Uterus (tissue), 3 donors: ENCODE measurements at regions not wholly inside any gene's neighbourhood (a gene's known extent, or its start where the extent isn't known, plus 50 kb on each side); places are given as distances from the start of the nearest gene placed in this dataset.
A peak's percentile ranks its signal among the peaks of the same experiment; 100 is the strongest.

Source experiments
- DNase-seq, 2 donors: peaks; one replicate each; pipeline ENCODE4 v3.0.0-alpha.2; 2019 to 2020
- H3K27ac ChIP-seq, 2 donors: fragments of 200-600 bp; sonication (generic); 1 replicate in 1 of 2; 2 replicates in 1 of 2; pipeline ENCODE4 v1.5.1; 2016 to 2018
- H3K27me3 ChIP-seq, 2 donors: fragments of 200-600 bp; sonication (generic); one replicate each; pipeline ENCODE4 v1.5.1; 2018 to 2019; ENCODE audit warnings: control low read depth in 1 of 2
- H3K36me3 ChIP-seq, 2 donors: fragments of 200-600 bp; sonication (generic); one replicate each; pipeline ENCODE4 v1.5.1; 2019; ENCODE audit warnings: control low read depth in 1 of 2
- H3K4me1 ChIP-seq, 2 donors: fragments of 200-600 bp; sonication (generic); one replicate each; pipeline ENCODE4 v1.5.1; 2018 to 2019; ENCODE audit warnings: control low read depth in 1 of 2
- H3K4me3 ChIP-seq, 2 donors: fragments of 200-600 bp; sonication (generic); 1 replicate in 1 of 2; 2 replicates in 1 of 2; pipeline ENCODE4 v1.5.1; 2018 to 2019; ENCODE audit warnings: mild to moderate bottlenecking in 1 of 2
- H3K9me3 ChIP-seq, 2 donors: fragments of 200-600 bp; sonication (generic); one replicate each; pipeline ENCODE4 v1.5.1; 2019; ENCODE audit warnings: control low read depth in 1 of 2
- POLR2A ChIP-seq, 2 donors: fragments of 450-650 bp; IDR thresholded peaks; one replicate each; pipeline ENCODE4 v1.6.1; 2016; ENCODE audit warnings: antibody characterized with exemption in 2 of 2, mild to moderate bottlenecking in 1 of 2, moderate library complexity in 1 of 2
- intact Hi-C: fragments of 100-400 bp; cut with DNase I; formaldehyde crosslinking; loops from one replicate; pipeline ENCODE4 v1.15.1; 2023; ENCODE audit warnings: low total_unique reads
- TF ChIP-seq, protein P1 (sequence below), 4 experiments: fragments of 200-600 bp in 2 of 4; fragments of 450-650 bp in 2 of 4; sonication (generic) in 2 of 4; IDR thresholded peaks; one replicate each; pipeline ENCODE4 v1.5.1; 2016 to 2019; ENCODE audit warnings: antibody characterized with exemption in 4 of 4, mild to moderate bottlenecking in 2 of 4, moderate library complexity in 1 of 4
- donor health status: DM: yes; HTN: yes; CAD: no.

DNA sequence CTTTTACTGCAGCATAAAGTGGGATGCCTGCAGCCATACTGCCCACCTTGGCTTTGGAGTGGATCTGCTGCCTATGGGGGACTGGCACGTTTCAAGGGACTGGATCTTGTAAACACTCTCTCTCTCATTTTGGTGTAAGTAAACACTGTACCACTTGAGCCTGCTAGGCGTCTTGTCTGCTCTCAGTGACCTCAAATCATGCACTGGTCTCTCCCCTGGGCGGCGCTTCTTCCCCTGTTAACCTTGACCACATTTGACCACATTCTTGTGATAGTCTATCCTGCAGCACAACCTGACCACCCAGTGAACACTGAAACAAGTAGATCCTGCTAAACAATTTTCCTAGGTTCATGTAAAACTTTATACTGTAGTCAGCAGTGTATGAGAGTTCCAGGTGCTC lies 82.6 kb upstream of the HNMT start:
- no peaks in the 10 kb centered on the region for H3K36me3 ChIP-seq
- H3K4me3 ChIP-seq: no peak overlapping the region
- peaks cover 0 to 2% of the 10 kb centered on the region in 2 donors for H3K9me3 ChIP-seq
- H3K27me3 ChIP-seq: no peaks in the 10 kb centered on the region
- intact Hi-C loops: no loop called here
- H3K27ac ChIP-seq: no peak overlapping the region
- TF ChIP-seq POLR2A (IDR thresholded peaks at IDR 0.05): no peak
- TF ChIP-seq, protein P1, sequence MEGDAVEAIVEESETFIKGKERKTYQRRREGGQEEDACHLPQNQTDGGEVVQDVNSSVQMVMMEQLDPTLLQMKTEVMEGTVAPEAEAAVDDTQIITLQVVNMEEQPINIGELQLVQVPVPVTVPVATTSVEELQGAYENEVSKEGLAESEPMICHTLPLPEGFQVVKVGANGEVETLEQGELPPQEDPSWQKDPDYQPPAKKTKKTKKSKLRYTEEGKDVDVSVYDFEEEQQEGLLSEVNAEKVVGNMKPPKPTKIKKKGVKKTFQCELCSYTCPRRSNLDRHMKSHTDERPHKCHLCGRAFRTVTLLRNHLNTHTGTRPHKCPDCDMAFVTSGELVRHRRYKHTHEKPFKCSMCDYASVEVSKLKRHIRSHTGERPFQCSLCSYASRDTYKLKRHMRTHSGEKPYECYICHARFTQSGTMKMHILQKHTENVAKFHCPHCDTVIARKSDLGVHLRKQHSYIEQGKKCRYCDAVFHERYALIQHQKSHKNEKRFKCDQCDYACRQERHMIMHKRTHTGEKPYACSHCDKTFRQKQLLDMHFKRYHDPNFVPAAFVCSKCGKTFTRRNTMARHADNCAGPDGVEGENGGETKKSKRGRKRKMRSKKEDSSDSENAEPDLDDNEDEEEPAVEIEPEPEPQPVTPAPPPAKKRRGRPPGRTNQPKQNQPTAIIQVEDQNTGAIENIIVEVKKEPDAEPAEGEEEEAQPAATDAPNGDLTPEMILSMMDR (IDR thresholded peaks at IDR 0.05): no peak
- no peak for DNase-seq
- no peaks in the 10 kb centered on the region for H3K4me1 ChIP-seq

DNA sequence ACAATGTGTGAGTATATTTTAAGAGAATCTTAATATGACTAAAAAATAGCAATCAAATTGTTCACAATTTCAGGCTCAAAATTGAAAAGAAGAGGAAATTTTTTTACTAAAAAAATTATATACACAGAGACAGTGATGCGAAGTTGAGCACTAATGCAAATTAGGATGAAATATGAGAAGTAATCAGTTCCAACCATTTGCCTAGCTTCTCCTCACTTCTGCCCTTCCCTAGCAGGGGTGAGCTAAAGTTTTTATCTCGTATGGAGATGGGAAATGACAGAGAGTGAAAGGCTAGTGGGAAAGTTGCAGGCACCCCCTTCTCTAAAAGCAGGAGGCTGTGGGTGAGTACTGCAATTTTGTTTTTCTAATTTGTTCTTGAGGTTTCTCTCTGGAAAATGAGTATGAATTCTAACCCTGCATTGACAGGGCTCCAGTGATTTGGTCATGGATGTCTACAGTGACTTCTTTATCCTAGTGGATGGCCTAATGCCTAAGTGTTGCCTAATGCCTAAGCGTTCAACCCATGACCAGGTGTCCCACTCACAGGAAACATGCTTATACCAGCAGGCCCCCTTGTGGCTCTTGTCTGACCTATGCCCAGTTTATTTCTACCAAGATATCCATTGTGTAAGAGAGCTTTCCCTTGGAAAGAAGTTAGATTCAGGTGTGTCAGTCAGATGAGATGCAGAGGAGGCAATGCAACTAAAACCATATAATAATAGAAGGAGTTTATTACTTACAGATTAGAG lies 78.0 kb upstream of the HNMT start:
- Histone ChIP-seq H3K27ac (no peak overlapping the region), H3K36me3 (no peaks in the 10 kb centered on the region), H3K4me1 (no peaks in the 10 kb centered on the region), H3K4me3 (no peak overlapping the region), H3K27me3 (no peaks in the 10 kb centered on the region), H3K9me3 (peaks cover 0 to 2% of the 10 kb centered on the region in 2 donors)
- intact Hi-C loops: no loop called here
- no peak for DNase-seq
- TF ChIP-seq POLR2A (IDR thresholded peaks at IDR 0.05): no peak
- TF ChIP-seq, protein P1 (IDR thresholded peaks at IDR 0.05): no peak

DNA sequence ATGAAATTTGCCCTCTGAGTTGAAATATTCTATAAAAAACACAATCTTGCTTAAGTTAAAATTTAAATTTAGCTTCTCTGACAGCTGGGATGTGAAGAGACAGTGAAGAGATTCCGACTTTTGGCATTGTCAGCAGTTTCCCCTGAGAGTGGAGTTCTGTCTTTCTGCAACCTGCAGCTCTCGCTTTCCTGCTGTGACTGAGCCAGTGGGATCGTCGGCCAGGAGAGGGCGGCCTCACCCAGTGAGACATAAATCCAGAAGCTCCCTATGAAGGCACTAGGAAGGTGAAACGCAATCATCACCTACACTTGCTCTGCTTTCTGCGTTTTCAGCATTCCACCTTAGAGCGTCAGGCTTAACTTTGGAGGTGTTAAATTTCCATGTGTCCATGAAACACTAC lies 75.4 kb upstream of the HNMT start:
- Histone ChIP-seq H3K4me1 (no peaks in the 10 kb centered on the region), H3K27ac (no peak overlapping the region), H3K4me3 (no peak overlapping the region), H3K9me3 (no peaks in the 10 kb centered on the region), H3K36me3 (no peaks in the 10 kb centered on the region), H3K27me3 (no peaks in the 10 kb centered on the region)
- DNase-seq: no peak
- intact Hi-C loops: no loop called here
- TF ChIP-seq, protein P1 (IDR thresholded peaks at IDR 0.05): peak in 2 of 4 experiments; percentile 21 to 22
- TF ChIP-seq POLR2A (IDR thresholded peaks at IDR 0.05): no peak

DNA sequence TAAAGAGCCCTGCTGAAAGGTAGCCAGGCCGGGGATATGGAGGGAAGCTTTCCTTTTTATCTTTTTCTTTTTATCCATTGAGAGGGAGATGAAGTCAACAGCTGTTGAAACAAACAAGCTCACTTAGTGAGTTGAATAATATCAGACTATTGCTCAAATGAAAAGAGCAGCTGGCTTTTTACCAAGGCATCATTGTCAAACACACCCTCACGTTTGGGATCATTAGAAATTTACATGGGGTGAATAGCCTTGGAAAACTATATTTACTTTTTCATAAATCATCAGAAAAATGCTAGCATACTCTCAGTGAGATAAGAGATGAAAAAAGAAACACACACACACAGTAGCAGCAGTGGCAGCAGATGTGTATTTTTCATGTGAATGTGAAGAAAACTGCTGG lies 71.5 kb upstream of the HNMT start:
- Histone ChIP-seq H3K27ac (no peak overlapping the region), H3K36me3 (no peaks in the 10 kb centered on the region), H3K27me3 (no peaks in the 10 kb centered on the region), H3K4me1 (no peaks in the 10 kb centered on the region), H3K9me3 (no peaks in the 10 kb centered on the region), H3K4me3 (no peak overlapping the region)
- no peak for DNase-seq
- TF ChIP-seq, protein P1 (IDR thresholded peaks at IDR 0.05): no peak
- TF ChIP-seq POLR2A (IDR thresholded peaks at IDR 0.05): no peak
- intact Hi-C loops: no loop called here

DNA sequence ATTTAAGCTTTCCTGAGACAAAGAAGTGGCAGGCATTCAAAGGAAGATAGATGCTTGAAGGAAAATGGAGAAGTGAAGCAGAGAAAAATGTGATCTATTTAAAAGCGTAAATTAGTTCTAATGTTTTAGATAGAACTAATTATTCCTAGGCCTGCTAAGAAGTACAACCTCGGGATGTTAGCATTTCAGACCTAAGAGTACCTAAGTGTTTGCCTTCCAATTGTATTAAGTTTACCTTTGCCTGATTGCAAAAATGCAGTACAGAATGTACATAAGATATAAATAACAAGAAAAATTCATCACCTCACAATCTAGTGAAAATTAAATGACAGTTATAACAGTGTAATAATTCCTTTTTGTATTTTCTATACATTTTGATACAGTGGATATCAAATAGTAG lies 71.1 kb upstream of the HNMT start:
- no peak for DNase-seq
- no peaks in the 10 kb centered on the region for H3K9me3 ChIP-seq
- intact Hi-C loops: no loop called here
- no peaks in the 10 kb centered on the region for H3K4me1 ChIP-seq
- TF ChIP-seq POLR2A (IDR thresholded peaks at IDR 0.05): no peak
- no peak overlapping the region for H3K4me3 ChIP-seq
- no peak overlapping the region for H3K27ac ChIP-seq
- no peaks in the 10 kb centered on the region for H3K27me3 ChIP-seq
- H3K36me3 ChIP-seq: no peaks in the 10 kb centered on the region
